RKO (cell line): ENCODE measurements at regions not wholly inside any gene's neighbourhood (a gene's known extent, or its start where the extent isn't known, plus 50 kb on each side); places are given as distances from the start of the nearest gene placed in this dataset.
A peak's percentile ranks its signal among the peaks of the same experiment; 100 is the strongest.

Experiments
- DNase-seq: peaks from one replicate; pipeline ENCODE4 v3.0.0-alpha.2; 2016; ENCODE audit warnings: low spot score

DNA sequence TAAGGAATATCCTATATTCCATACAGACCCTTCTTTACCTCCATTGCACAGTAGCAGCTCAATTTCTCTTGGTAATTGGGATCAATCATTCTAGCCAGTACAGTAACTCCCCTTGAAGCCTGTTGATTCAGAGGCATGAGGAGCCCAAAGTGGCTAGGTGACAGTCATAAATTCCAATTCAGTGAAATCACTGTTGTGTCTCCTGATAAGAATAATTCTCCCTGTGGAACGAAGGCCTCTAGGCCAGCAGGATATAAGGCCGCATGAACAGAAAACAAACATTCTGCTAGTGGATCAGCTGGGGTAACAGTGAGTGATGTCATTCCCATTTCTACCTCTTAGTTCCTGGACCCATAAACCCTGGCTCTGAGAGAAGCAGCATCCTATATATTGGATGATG lies 696.3 kb downstream of the NR2F2 start:
- DNase-seq = no peak

DNA sequence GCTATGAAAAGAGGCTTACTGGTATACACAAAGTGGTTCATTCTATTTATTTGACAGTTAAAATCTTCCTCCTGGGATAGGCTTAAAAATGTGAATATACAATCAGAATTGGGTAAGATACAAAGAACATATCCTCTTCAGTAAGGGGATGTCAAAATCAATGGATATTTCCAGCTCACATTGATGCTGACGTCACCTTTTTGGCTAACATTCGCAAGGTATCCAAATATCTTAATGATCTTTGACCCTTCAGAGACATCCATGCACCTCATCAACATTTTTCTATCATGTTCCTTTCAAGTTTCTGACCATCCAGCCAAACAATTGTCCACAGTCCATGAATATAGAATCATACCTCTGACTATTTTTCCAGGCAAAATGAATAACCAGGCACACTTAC lies 697.3 kb downstream of the NR2F2 start:
- no peak for DNase-seq

DNA sequence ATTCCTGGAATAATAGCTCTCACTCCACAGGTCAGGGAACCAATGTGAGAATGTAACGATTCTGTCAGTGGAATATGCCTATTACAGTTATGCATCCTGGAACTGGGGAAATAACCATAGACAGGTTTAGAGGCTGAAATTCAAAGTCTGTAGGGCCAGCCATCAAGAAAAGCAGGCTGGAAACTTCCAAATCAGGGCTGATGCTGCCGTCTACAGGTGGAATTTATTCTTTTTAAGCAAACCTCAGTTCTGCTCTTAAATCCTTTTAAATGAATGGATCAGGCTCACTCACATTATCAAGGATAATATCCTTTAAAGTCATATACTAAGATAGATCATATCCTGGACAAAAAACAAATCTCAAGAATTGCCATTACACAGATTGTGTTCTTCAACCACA lies 699.8 kb downstream of the NR2F2 start:
- peak; percentile 21 for DNase-seq

DNA sequence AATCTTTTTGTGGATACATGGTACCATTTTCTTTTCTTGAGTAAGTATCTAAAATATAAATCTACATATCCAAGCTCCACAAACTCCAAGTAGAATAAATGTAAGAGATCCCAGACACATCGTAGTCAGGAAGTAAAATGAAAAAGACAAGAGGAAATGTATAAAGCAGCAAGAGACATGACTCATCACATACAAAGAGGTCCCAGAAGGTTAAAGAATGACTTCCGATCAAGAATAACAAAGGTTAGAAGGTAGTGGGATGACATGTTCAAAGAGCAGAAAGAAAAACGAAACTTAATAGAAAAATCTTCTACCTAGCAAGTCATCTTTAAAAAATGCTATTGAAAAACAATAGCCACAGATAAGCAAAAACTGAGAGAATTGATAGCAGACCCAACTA lies 705.8 kb downstream of the NR2F2 start:
- DNase-seq = no peak

DNA sequence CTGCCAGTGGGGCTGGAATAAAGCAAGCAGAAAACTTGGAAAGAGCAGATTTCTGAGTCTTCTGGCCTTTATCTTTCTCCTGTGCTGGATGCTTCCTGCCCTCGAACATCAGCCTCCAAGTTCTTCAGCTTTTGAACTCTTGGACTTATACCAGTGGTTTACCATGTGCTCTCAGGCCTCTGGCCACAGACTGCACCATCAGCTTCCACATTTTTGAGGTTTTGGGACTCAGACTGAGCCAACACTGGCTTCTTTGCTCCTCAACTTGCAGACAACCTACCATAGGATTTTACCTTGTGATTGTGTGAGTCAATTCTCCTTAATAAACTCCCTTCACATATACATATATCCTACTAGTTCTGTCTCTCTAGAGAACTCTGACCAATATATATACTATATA lies 706.6 kb downstream of the NR2F2 start:
- no peak for DNase-seq

DNA sequence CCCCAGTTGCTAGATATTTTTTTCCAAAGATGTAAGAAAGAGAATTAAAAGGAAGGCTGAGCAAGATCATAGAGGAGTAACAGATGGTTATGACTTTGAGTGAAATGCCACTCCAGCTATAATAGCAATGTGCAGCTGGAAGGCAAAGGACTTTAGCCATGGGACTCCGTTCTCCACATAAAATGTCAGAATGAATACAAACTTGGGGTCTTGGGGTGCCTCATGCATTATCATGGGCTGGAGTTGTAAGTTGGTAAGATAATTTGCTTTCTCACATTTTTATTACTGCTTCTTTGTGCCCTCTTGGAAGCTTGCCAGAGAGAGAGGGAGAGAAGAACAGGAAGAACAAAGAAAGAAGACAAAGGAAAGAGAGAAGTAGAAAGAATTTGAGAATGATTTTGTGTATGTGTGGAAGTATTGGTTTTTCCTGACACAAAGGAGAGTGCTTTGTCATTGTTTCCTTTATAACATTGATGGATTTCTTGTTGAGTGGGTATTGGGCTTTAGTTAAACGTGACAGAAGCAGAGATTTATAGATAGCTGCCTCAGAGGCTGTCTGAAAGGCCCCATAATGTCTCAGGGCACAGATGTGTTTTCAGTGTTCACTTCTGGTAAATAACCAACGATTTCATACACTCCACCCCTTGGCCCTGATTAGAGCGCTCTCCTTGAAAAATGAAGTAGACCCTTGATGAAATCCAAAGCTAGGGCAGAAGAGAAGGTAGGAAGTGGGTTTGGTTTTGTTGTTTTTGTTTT lies 715.3 kb downstream of the NR2F2 start:
- DNase-seq = no peak

DNA sequence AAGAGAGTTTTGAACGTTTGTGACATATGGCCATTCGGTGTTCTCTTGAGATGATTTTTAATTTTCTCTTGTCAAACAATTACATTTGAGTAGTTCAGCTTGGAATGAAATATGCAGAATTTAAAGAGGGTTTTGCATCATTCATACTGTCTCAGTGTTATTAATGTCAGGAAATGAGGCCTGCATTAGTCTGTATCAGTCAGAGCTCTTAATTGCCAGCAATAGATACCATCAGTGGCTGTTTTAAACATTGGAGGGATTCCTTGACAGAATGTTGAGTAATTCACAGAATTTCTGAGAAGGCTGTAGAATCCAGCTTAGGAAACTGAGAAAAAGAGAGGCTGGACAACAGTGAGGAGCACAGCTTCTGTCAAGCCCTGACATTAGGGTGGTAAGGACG lies 722.0 kb downstream of the NR2F2 start:
- no peak for DNase-seq

DNA sequence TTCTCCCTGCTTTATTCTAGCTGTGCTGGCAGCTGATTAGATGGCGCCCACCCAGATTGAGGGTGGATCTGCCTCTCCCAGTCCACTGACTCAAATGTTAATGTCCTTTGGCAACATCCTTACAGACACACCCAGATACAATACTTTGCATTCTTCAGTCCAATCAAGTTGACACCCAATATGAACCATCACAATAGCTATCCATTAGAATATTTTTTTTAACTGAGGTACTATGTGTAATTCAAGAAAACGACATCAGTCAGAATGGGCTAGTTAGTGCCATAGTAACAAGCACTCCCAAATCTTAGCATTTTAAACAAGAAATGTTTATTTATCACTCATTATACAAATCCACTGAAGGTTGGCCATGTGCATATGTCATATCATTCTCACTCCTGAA lies 723.1 kb downstream of the NR2F2 start:
- no peak for DNase-seq

DNA sequence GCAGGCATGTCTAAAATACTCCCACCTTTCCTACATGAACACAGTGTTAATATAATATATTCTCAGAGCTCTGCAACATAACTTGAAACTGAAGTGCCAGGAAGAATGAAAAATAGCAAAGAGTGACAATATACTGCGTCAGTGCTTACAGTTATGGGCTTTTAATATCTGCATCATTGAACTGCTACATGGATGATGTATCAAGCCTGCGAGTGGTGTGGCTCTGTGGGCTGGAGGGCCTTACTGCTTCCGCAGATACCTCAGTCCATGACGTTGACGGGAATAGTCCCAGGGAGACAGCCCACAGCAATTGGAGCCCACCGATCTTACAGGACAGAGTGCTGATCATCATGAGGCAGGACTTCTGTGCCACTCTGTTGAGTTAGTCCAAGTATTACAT lies 727.0 kb downstream of the NR2F2 start:
- DNase-seq = no peak

DNA sequence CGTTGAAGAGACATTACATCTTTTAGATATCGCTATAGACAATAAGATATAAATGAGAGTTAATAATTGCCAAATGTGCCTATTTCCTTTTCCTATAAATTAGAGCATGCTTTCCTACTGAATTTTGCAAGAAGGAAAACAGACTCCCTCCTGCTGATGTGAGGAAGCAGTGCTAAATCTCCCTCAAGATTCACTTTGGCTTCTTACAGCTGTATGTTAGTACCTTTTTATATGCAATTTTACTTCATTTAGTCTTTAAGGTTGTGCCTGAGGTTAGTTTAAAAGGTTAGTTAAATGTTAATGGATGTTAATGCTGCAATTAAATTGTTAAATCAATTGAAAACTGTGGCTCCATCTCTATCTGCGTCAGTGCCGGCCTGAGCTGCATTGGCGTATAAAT lies 728.8 kb downstream of the NR2F2 start:
- no peak for DNase-seq

DNA sequence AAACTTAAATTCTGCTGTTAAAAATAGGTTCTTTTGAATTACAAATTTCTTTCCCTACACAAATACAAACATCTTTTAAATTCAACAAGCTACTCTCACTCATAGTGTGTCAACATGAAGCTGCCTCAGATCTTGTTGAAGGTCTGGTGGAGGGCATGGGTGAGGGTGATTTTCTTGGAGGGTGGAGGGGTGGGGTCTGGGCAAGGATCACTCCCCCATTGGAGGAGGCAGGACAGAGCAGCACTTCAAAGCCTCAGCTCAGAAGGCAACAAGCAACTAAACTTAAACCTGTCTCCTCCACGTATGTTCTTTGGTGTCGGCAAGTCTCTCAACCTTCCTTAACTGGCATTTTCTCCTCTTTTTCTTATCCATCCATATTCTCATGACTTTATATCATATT lies 730.9 kb downstream of the NR2F2 start:
- no peak for DNase-seq

DNA sequence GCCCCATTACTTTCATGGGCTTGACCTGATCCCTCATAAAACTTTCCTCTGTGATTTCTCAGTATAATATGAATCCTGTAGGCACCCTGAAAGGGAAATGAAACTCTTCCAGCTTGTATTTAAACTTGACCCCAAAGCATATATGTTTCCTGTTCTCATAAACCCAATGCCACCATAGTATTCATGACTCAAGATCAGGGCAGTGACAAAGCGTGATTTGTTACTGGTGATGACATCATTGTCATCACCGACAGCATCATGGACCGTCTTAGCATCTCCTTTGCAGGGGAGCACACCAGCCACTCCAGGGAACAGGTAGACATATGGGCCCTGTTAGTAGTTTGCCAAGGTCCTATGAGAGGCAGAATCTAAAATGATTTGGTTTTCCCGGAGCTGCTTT lies 741.2 kb downstream of the NR2F2 start:
- DNase-seq = no peak

DNA sequence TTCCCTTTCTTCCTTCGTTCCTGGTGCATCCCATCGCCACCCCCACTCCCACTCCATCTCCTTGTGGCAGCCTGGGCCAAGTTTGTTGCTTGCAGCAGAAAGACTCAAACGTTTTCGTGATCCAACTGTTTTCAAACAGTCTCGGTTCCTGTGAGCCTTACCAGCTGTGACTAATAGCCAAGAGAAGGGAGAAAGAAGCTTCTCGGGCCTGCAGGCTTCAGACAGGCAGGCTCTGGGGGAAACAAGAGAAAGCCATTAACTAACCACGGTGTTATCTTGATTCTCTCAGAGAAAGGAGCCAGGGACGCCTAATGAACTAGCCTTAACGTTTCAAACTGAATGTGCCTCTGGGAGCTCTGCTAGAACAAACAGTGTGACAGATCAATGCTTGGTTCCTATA lies 742.0 kb downstream of the NR2F2 start:
- DNase-seq = no peak

DNA sequence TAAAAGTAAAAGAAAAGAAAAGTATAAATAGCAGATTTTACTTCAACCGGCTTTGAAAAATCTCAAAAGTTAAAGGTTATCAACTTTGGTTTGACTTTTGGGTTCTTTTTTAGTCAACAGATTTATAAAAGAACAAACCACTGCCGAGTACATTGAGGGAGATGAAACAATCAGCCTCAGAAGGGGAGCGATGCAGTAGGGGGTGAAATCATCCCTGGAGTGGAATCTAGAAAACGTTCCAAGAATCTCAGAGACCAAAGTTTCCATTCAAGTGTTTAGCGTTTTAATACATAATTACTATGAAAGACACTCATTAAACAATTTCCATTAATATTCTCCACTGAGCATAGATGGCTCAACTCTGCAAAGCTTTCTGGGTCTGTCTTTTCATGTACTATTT lies 745.5 kb downstream of the NR2F2 start:
- DNase-seq = no peak

DNA sequence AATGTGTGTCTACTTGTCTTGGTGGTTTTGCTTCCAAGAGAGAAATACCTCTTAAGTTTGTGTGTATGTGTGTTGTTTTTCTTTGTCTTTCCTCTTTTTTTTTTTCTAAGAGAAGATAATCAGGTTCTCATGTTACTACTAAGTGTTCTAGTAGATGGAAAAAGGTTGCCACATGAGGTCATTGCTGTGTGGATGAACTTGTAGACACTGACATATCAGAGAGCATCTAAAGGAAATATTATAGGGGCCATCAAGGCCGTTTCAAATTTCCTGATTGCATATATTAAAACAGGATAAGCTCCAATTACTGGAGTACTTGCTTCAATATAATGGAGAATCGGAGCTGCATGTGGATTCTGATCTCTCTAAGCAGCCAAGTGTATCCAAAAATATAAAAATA lies 747.5 kb downstream of the NR2F2 start:
- no peak for DNase-seq

DNA sequence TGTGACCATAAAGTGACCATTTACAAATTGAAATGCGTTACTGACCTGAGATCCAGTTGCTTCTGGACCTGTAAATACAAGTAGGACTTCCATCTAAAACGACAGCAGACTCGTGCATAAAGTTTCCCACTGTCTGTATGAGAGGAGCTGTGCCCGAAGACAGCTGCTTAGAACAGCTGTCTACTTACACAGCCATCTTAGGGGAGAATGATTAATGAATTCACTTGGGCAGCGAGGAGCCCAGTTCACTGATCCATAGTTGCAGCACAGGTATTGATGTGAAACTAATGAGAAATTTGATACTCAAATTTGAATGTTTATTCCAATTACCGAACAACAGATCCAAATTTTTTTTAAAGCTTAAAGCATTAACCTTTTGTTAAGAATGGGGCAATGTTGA lies 748.1 kb downstream of the NR2F2 start:
- no peak for DNase-seq

DNA sequence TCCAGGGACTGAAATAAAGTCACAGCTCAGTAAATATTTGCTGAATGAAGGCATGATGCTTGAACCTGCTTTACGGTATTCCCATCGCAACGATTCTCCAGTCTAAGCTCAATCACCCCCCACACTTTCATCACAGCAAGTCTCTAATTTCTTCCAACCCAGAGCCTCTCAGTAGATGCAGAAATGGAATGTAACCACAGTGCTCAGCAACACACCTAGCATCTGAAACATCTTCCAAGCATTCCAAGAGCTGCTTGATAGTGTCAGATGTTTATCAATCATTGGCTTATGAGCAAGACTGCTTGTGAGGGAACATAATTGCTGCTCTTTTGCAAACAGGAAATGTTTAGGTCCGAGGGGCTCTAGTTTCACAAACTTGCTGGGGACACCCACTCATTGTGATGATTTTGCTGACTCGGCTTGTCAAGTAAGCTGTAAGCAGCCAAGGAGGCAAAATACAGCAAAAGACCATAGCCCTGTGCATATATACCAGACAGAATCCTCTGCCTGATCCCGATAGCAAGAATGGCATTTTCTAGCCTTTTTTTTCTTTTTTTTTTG lies 751.2 kb downstream of the NR2F2 start:
- DNase-seq = no peak

DNA sequence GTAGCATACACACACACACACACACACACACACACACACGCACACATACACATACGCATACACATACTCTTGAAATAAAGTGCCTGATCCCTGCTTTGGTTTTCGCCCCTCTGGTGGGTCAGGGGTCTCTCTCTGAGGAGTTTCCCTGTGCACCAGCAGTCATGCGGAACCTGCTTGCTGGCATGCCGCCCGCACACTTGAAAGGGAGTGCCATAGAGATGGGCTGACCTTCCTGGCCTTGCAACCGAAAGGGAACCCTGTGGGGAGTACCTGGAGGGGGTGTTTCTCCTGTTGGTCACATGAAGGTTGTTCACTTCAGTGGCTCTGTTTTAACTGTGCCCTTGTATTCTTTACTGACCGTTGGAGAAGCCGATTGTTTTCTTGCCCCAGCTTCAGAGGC lies 752.3 kb downstream of the NR2F2 start:
- DNase-seq = no peak

DNA sequence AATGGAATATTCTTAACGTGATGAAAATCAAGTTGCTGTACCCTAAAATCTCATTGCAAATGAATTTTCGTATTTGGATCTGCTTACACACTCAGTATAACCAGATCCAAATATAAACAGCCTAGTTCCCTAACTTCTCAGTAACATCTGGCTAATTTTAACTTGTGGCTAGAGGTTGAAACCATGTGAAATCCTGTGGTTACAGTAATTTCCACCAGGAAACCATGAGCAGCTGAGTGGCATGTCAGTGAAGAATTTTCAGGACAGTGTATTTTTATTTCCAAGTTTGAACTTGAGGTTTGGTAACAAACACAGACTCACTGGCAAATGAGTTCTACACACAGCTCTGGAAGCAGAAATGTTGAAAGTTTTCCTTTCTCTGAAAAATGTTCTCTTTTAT lies 754.1 kb downstream of the NR2F2 start:
- DNase-seq = no peak

DNA sequence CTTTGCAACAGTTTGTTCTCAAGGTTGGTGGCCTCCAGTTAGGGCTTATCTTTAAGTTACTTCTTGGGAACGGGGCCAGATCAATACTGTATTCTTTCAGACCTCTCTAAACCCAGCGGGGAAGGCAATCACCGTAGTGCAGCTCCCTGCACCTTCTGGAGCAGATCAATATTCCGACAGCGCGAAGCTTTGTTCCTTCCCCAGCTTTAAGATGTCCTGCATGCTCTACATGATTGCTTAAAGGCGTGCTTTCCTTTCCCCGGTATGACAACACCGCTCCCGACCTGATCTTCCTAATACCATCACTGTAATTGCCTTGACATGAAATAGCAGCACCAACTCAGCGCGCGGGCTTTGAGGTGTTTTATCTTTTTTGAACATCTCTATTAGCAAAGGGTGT lies 755.2 kb downstream of the NR2F2 start:
- DNase-seq = no peak

DNA sequence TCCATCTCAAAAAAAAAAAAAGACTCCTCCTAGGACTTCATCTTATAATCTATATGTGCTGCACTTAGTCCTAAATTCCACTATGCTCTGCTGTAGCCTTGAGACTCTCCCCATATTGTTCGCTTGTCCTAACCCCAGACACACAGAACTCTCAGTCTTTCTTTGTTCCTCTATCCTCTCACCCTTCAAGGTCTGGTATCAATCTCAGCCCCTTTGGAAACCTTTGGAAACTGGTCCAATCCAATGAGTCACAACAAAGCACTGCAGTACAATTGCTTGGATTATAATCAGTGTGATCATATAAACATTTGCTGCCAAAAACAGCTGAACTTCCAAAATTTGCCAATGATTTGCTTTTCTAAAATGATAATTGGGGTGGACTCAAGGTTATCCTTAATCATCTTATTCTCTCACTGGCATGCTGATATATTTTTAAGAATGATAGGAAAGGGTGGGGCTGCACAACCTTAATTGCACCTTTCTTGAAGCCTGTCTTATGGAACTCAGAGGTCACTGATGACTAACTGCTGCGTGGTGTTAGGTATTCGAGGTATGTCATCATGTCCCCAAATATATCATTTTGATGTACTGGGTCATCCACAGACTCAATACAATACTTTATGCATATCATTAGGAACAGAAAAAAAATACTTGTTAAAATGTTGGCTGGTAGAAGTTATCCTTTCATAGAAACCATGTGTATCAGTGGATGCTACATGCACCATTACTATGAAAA lies 756.7 kb downstream of the NR2F2 start:
- DNase-seq = no peak

DNA sequence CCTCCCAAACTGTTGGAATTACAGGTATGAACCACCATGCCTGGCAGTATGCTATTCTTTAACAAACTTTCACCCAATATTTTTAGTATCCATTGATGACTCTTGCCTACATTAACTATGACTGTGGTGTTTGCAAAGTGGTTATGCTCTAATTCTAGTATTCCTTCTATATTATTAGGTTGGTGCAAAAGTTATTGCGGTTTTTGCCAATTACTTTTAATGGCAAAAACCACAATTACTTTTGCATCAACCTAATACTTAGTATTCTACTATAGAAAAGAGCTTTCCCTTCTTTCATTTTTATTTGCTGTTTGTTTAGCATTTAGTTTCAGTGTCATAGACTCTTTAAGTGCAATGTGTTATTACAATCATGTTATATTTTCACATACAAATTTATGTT lies 760.6 kb downstream of the NR2F2 start:
- no peak for DNase-seq

DNA sequence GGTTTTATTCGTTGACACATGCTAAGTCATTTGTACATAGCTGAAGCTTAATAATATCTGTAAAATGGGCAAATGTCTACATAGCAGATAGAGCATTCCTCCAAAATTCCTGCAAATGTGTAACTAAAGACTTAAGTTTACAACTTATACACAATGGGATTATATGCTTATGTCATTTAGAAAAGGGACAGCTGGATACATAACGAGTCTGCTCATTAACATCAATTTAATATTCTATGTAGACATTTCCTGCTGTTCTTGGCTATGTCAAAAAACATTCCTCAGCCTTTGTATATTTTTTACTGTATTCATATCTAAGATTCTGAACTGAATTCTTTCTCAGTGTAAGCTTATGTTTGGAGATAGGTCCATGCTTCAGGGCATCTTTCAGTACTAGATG lies 762.2 kb downstream of the NR2F2 start:
- no peak for DNase-seq
